K562 (cell line): ENCODE measurements at regions not wholly inside any gene's neighbourhood (a gene's known extent, or its start where the extent isn't known, plus 50 kb on each side); places are given as distances from the start of the nearest gene placed in this dataset.

Experiments used
- CBFB ChIP-seq: sonication (generic); formaldehyde crosslinking; IDR thresholded peaks from 2 replicates; pipeline ENCODE4 v1.4.0; 2020; ENCODE audit warnings: mild to moderate bottlenecking, missing genetic modification reagents
- CHD2 ChIP-seq: IDR thresholded peaks from 2 replicates; pipeline ENCODE4 v1.6.1; 2011; ENCODE audit warnings: low read depth, low read length
- EP300 ChIP-seq: IDR thresholded peaks from 2 replicates; pipeline ENCODE4 v1.6.1; 2012; ENCODE audit warnings: low read length, improper control_type of control experiment
- MECOM ChIP-seq: fragments of 250-450 bp; sonication (Bioruptor Pico); IDR thresholded peaks from 2 replicates; pipeline ENCODE4 v1.8.0; 2022; ENCODE audit warnings: inconsistent platforms
- SAP30 ChIP-seq: fragments of 200-600 bp; sonication (generic); IDR thresholded peaks from 2 replicates; pipeline ENCODE4 v1.6.1; 2012; ENCODE audit warnings: borderline replicate concordance, low read depth, mild to moderate bottlenecking, moderate library complexity, low read length, control low read depth, inconsistent platforms; ENCODE audit not compliant: insufficient read depth, poor library complexity, severe bottlenecking
- TBL1XR1 ChIP-seq, 2 experiments: IDR thresholded peaks; 2 replicates each; pipeline ENCODE4 v1.6.1; 2012; ENCODE audit warnings: improper control_type of control experiment in 2 of 2, low read length in 2 of 2, mild to moderate bottlenecking in 1 of 2
- TF ChIP-seq, protein P1 (sequence below), 3 experiments: IDR thresholded peaks in 2 of 3; conservative IDR thresholded peaks in 1 of 3; 2 replicates each; pipeline ENCODE4 v1.5.1; 2011 to 2012; ENCODE audit warnings: low read length in 3 of 3, mild to moderate bottlenecking in 3 of 3, control low read depth in 2 of 3, improper control_type of control experiment in 1 of 3, inconsistent platforms in 1 of 3, low read depth in 1 of 3, mixed read lengths in 1 of 3, moderate library complexity in 1 of 3; ENCODE audit not compliant: insufficient read depth in 2 of 3

DNA sequence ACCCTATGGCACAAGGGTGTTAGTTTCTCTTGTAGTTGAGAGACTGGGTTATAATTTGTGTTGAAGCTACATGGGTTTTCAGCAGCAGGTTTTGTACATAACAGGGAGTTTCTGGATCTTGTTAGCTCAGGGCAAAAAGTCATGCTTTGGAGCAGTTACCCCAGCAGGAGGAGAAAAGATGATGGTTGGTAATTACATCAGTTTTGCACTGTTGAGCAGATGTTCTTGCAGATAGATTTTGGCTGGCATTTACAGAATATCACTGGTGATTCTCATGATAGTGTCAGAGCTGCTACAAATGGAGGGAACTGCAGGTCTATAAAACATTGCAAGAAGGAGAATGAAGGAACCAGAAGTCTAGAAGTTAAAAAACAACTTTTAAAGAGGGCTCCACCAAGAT is 215.2 kb upstream of the ATP5MC3 start:
- TF ChIP-seq, protein P1, sequence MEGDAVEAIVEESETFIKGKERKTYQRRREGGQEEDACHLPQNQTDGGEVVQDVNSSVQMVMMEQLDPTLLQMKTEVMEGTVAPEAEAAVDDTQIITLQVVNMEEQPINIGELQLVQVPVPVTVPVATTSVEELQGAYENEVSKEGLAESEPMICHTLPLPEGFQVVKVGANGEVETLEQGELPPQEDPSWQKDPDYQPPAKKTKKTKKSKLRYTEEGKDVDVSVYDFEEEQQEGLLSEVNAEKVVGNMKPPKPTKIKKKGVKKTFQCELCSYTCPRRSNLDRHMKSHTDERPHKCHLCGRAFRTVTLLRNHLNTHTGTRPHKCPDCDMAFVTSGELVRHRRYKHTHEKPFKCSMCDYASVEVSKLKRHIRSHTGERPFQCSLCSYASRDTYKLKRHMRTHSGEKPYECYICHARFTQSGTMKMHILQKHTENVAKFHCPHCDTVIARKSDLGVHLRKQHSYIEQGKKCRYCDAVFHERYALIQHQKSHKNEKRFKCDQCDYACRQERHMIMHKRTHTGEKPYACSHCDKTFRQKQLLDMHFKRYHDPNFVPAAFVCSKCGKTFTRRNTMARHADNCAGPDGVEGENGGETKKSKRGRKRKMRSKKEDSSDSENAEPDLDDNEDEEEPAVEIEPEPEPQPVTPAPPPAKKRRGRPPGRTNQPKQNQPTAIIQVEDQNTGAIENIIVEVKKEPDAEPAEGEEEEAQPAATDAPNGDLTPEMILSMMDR (IDR thresholded peaks at IDR 0.05 in 2 of 3, conservative IDR thresholded peaks at IDR 0.05 in 1 of 3; ENCODE audit: insufficient read depth in 2 of 3, low read depth in 1 of 3, low read length in 3 of 3): no peak
- TF ChIP-seq MECOM (CRISPR knock-in tag): no peak
- no peak for TF ChIP-seq TBL1XR1 (IDR thresholded peaks at IDR 0.05; ENCODE audit: low read length in 2 of 2)
- no peak for TF ChIP-seq SAP30
- no peak for TF ChIP-seq EP300
- TF ChIP-seq CBFB: no peak
- no peak for TF ChIP-seq CHD2
